ENCODE measurements at regions not wholly inside any gene's neighbourhood (a gene's known extent, or its start where the extent isn't known, plus 50 kb on each side); places are given as distances from the start of the nearest gene placed in this dataset.

GRCh38 chr12:75974323-75975187 lies 57.0 kb downstream of the PHLDA1 start:
- no peaks in the 10 kb centered on the region for H3K27me3 Mint-ChIP-seq (ENCODE audit: low read depth)
- peaks cover 14% of the 10 kb centered on the region for H3K9me3 Mint-ChIP-seq
- H3K36me3 Mint-ChIP-seq (ENCODE audit: low read depth): peaks cover 9% of the 10 kb centered on the region
- H3K4me3 Mint-ChIP-seq: no peak overlapping the region
- intact Hi-C loops (cut with micrococcal nuclease): loop anchor here (5.0 kb wide), 1 partner anchor 332 kb away; no protein-coding TSS in a partner anchor
- CTCF ChIA-PET: interaction anchor here (0.6 to 1.1 kb wide), 2 partner anchors 41 to 56 kb away, joined by 3 to 6 read pairs; no protein-coding TSS in a partner anchor
- peaks cover 64% of the 10 kb centered on the region for H3K4me1 Mint-ChIP-seq (ENCODE audit: low read depth)
- no peak for DNase-seq
- H3K27ac Mint-ChIP-seq: no peak overlapping the region

- Mint-ChIP-seq H3K4me1 (ENCODE audit: low read depth) (peaks cover 37% of the 10 kb centered on the region), H3K36me3 (ENCODE audit: low read depth) (peaks cover 9% of the 10 kb centered on the region), H3K4me3 (no peak overlapping the region), H3K27me3 (ENCODE audit: low read depth) (peaks cover 4% of the 10 kb centered on the region), H3K9me3 (peaks cover 14% of the 10 kb centered on the region), H3K27ac (no peak overlapping the region)
- intact Hi-C loops (cut with micrococcal nuclease): no loop called here
- no peak for DNase-seq
- CTCF ChIA-PET: no interaction called here
Observed at GRCh38 chr12:75971253-75971652, 60.3 kb downstream of the PHLDA1 start.

- no peak for DNase-seq
- Mint-ChIP-seq H3K27ac (no peak overlapping the region), H3K4me1 (ENCODE audit: low read depth) (peaks cover 36% of the 10 kb centered on the region), H3K27me3 (ENCODE audit: low read depth) (peaks cover 4% of the 10 kb centered on the region), H3K9me3 (peaks cover 14% of the 10 kb centered on the region), H3K4me3 (no peak overlapping the region), H3K36me3 (ENCODE audit: low read depth) (peaks cover 9% of the 10 kb centered on the region)
- intact Hi-C loops (cut with micrococcal nuclease): no loop called here
- CTCF ChIA-PET: interaction anchor here (1.0 kb wide), 1 partner anchor 9 kb away, joined by 3 read pairs; no protein-coding TSS in a partner anchor
Observed at GRCh38 chr12:75970310-75970709, 61.3 kb downstream of the PHLDA1 start.

GRCh38 chr12:75969768-75970167 lies 61.8 kb downstream of the PHLDA1 start:
- H3K36me3 Mint-ChIP-seq (ENCODE audit: low read depth): peaks cover 9% of the 10 kb centered on the region
- CTCF ChIA-PET: interaction anchor here (1.0 kb wide), 1 partner anchor 9 kb away, joined by 3 read pairs; no protein-coding TSS in a partner anchor
- H3K27ac Mint-ChIP-seq: no peak overlapping the region
- peaks cover 4% of the 10 kb centered on the region for H3K27me3 Mint-ChIP-seq (ENCODE audit: low read depth)
- peaks cover 14% of the 10 kb centered on the region for H3K9me3 Mint-ChIP-seq
- DNase-seq: no peak
- peaks cover 36% of the 10 kb centered on the region for H3K4me1 Mint-ChIP-seq (ENCODE audit: low read depth)
- no peak overlapping the region for H3K4me3 Mint-ChIP-seq
- intact Hi-C loops (cut with micrococcal nuclease): no loop called here

- Mint-ChIP-seq H3K4me1 (ENCODE audit: low read depth) (peaks cover 18% of the 10 kb centered on the region), H3K27ac (no peak overlapping the region), H3K36me3 (ENCODE audit: low read depth) (no peaks in the 10 kb centered on the region), H3K9me3 (no peaks in the 10 kb centered on the region), H3K27me3 (ENCODE audit: low read depth) (peaks cover 4% of the 10 kb centered on the region), H3K4me3 (no peak overlapping the region)
- no peak for DNase-seq
- intact Hi-C loops (cut with micrococcal nuclease): no loop called here
- CTCF ChIA-PET: interaction anchor here (0.6 kb wide), 1 partner anchor 25 kb away, joined by 6 read pairs; no protein-coding TSS in a partner anchor
Observed at GRCh38 chr12:75965661-75966060, 65.9 kb downstream of the PHLDA1 start.

GRCh38 chr12:75964150-75964549 lies 67.4 kb downstream of the PHLDA1 start:
- no peaks in the 10 kb centered on the region for H3K36me3 Mint-ChIP-seq (ENCODE audit: low read depth)
- no peaks in the 10 kb centered on the region for H3K9me3 Mint-ChIP-seq
- peaks cover 16% of the 10 kb centered on the region for H3K4me1 Mint-ChIP-seq (ENCODE audit: low read depth)
- peaks cover under 1% of the 10 kb centered on the region for H3K27me3 Mint-ChIP-seq (ENCODE audit: low read depth)
- no peak overlapping the region for H3K4me3 Mint-ChIP-seq
- intact Hi-C loops (cut with micrococcal nuclease): no loop called here
- no peak overlapping the region for H3K27ac Mint-ChIP-seq
- no peak for DNase-seq
- CTCF ChIA-PET: no interaction called here

GRCh38 chr12:75961878-75962277 lies 69.7 kb downstream of the PHLDA1 start:
- Mint-ChIP-seq H3K4me3 (no peak overlapping the region), H3K27me3 (ENCODE audit: low read depth) (no peaks in the 10 kb centered on the region), H3K27ac (no peak overlapping the region), H3K36me3 (ENCODE audit: low read depth) (no peaks in the 10 kb centered on the region), H3K4me1 (ENCODE audit: low read depth) (peaks cover 19% of the 10 kb centered on the region), H3K9me3 (no peaks in the 10 kb centered on the region)
- CTCF ChIA-PET: interaction anchor here (1.0 to 1.3 kb wide), 3 partner anchors 8 to 75 kb away, joined by 3 to 4 read pairs (median 4); no protein-coding TSS in a partner anchor
- intact Hi-C loops (cut with micrococcal nuclease): no loop called here
- DNase-seq: no peak

- intact Hi-C loops (cut with micrococcal nuclease): no loop called here
- no peak for DNase-seq
- Mint-ChIP-seq H3K9me3 (no peaks in the 10 kb centered on the region), H3K27ac (no peak overlapping the region), H3K4me1 (ENCODE audit: low read depth) (peaks cover 19% of the 10 kb centered on the region), H3K36me3 (ENCODE audit: low read depth) (no peaks in the 10 kb centered on the region), H3K27me3 (ENCODE audit: low read depth) (no peaks in the 10 kb centered on the region), H3K4me3 (no peak overlapping the region)
- CTCF ChIA-PET: interaction anchor here (1.0 to 1.3 kb wide), 3 partner anchors 9 to 76 kb away, joined by 3 to 4 read pairs (median 4); no protein-coding TSS in a partner anchor
Observed at GRCh38 chr12:75960954-75961661, 70.5 kb downstream of the PHLDA1 start.

- CTCF ChIA-PET: interaction anchor here (0.8 to 1.2 kb wide), 2 partner anchors 10 to 80 kb away, joined by 3 read pairs; no protein-coding TSS in a partner anchor
- Mint-ChIP-seq H3K27ac (no peak overlapping the region), H3K9me3 (no peaks in the 10 kb centered on the region), H3K4me1 (ENCODE audit: low read depth) (peaks cover 16% of the 10 kb centered on the region), H3K36me3 (ENCODE audit: low read depth) (no peaks in the 10 kb centered on the region), H3K27me3 (ENCODE audit: low read depth) (no peaks in the 10 kb centered on the region), H3K4me3 (no peak overlapping the region)
- no peak for DNase-seq
- intact Hi-C loops (cut with micrococcal nuclease): no loop called here
Observed at GRCh38 chr12:75960086-75960910, 71.3 kb downstream of the PHLDA1 start.

- no peak overlapping the region for H3K27ac Mint-ChIP-seq
- intact Hi-C loops (cut with micrococcal nuclease): no loop called here
Observed at GRCh38 chr12:75959506-75959905, 72.1 kb downstream of the PHLDA1 start.

GRCh38 chr12:75959060-75959459 lies 72.5 kb downstream of the PHLDA1 start:
- CTCF ChIA-PET: interaction anchor here (0.8 kb wide), 1 partner anchor 497 kb away, joined by 4 read pairs; no protein-coding TSS in a partner anchor
- no peak overlapping the region for H3K27ac Mint-ChIP-seq
- H3K9me3 Mint-ChIP-seq: no peaks in the 10 kb centered on the region
- intact Hi-C loops (cut with micrococcal nuclease): no loop called here
- H3K36me3 Mint-ChIP-seq (ENCODE audit: low read depth): no peaks in the 10 kb centered on the region
- peaks cover 14% of the 10 kb centered on the region for H3K4me1 Mint-ChIP-seq (ENCODE audit: low read depth)
- H3K27me3 Mint-ChIP-seq (ENCODE audit: low read depth): no peaks in the 10 kb centered on the region
- DNase-seq: no peak
- no peak overlapping the region for H3K4me3 Mint-ChIP-seq

More at GRCh38 chr12:75959506-75959905, 72.1 kb downstream of the PHLDA1 start:
- H3K4me3 Mint-ChIP-seq: no peak overlapping the region
- H3K27me3 Mint-ChIP-seq (ENCODE audit: low read depth): no peaks in the 10 kb centered on the region
- DNase-seq: no peak
- H3K4me1 Mint-ChIP-seq (ENCODE audit: low read depth): peaks cover 16% of the 10 kb centered on the region
- H3K9me3 Mint-ChIP-seq: no peaks in the 10 kb centered on the region
- no peaks in the 10 kb centered on the region for H3K36me3 Mint-ChIP-seq (ENCODE audit: low read depth)
- CTCF ChIA-PET: interaction anchor here (0.8 kb wide), 2 partner anchors 81 to 497 kb away, joined by 3 to 4 read pairs; no protein-coding TSS in a partner anchor
